NB4 (cell line): ENCODE measurements at regions not wholly inside any gene's neighbourhood (a gene's known extent, or its start where the extent isn't known, plus 50 kb on each side); places are given as distances from the start of the nearest gene placed in this dataset.

Source experiments
- CTCF ChIP-seq: IDR thresholded peaks from one replicate; pipeline ENCODE4 v1.5.1; 2012; ENCODE audit warnings: low read depth, low read length
- MAX ChIP-seq: IDR thresholded peaks from 2 replicates; pipeline ENCODE4 v1.6.1; 2011; ENCODE audit warnings: low read depth, low read length

GRCh38 chr10:64738462-64738861, 1217.3 kb downstream of the REEP3 start:
- no peak for TF ChIP-seq CTCF
- TF ChIP-seq MAX = no peak
